GM23338 (cell line): ENCODE measurements at regions not wholly inside any gene's neighbourhood (a gene's known extent, or its start where the extent isn't known, plus 50 kb on each side); places are given as distances from the start of the nearest gene placed in this dataset.

ENCODE experiments used
- ATAC-seq: fragments of 200-7000 bp; cut with Tn5 transposase; 3 replicates; pipeline ENCODE4 v1.9.1; 2020
- DNase-seq: peaks from one replicate; pipeline ENCODE4 v3.0.0-alpha.2; 2015; ENCODE audit warnings: low spot score
- H2AFZ ChIP-seq: fragments of 200-600 bp; sonication (generic); 2 replicates; pipeline ENCODE4 v1.8.0; 2016; ENCODE audit warnings: antibody characterized with exemption, mild to moderate bottlenecking, moderate library complexity
- H3F3A ChIP-seq: fragments of 200-600 bp; sonication (generic); replicated peaks from 2 replicates; pipeline ENCODE4 v1.8.0; 2017; ENCODE audit warnings: antibody characterized with exemption, mixed run types, low read depth
- H3K27ac ChIP-seq: fragments of 200-600 bp; sonication (generic); 2 replicates; pipeline ENCODE4 v1.6.1; 2016; ENCODE audit warnings: low read depth
- H3K27me3 ChIP-seq: fragments of 200-600 bp; sonication (generic); 2 replicates; pipeline ENCODE4 v1.8.0; 2016; ENCODE audit warnings: mild to moderate bottlenecking, mixed run types, moderate library complexity; ENCODE audit not compliant: insufficient read depth
- H3K36me3 ChIP-seq: fragments of 200-600 bp; sonication (generic); 2 replicates; pipeline ENCODE4 v1.8.0; 2016; ENCODE audit warnings: mild to moderate bottlenecking; ENCODE audit not compliant: insufficient read depth
- H3K4me1 ChIP-seq: fragments of 200-600 bp; sonication (generic); 2 replicates; pipeline ENCODE4 v1.8.0; 2016; ENCODE audit warnings: mild to moderate bottlenecking, moderate library complexity; ENCODE audit not compliant: insufficient read depth
- H3K4me2 ChIP-seq: fragments of 200-600 bp; sonication (generic); 2 replicates; pipeline ENCODE4 v1.7.1; 2017; ENCODE audit warnings: mixed run types
- H3K4me3 ChIP-seq: fragments of 200-600 bp; sonication (generic); 2 replicates; pipeline ENCODE4 v1.6.1; 2016; ENCODE audit warnings: mixed run types
- H3K79me2 ChIP-seq: fragments of 200-600 bp; sonication (generic); replicated peaks from 2 replicates; pipeline ENCODE4 v1.8.0; 2017; ENCODE audit warnings: mild to moderate bottlenecking; ENCODE audit not compliant: insufficient read depth
- H3K9me2 ChIP-seq: fragments of 200-600 bp; sonication (generic); 2 replicates; pipeline ENCODE4 v1.8.0; 2017; ENCODE audit not compliant: insufficient read depth
- H4K20me1 ChIP-seq: fragments of 200-600 bp; sonication (generic); replicated peaks from 2 replicates; pipeline ENCODE4 v1.8.0; 2017; ENCODE audit warnings: mild to moderate bottlenecking; ENCODE audit not compliant: insufficient read depth
- H3K27ac Mint-ChIP-seq: 2 replicates; pipeline ENCODE4 v1.8.0; 2020; ENCODE audit warnings: inconsistent platforms, mild to moderate bottlenecking, moderate library complexity, mixed read lengths
- H3K27me3 Mint-ChIP-seq: 3 replicates; pipeline ENCODE4 v1.8.0; 2022; ENCODE audit warnings: low read depth, mild to moderate bottlenecking, moderate library complexity, mixed read lengths, inconsistent platforms; ENCODE audit not compliant: insufficient read depth, poor library complexity
- H3K36me3 Mint-ChIP-seq: 3 replicates; pipeline ENCODE4 v1.8.0; 2021; ENCODE audit warnings: low read depth, mild to moderate bottlenecking, inconsistent platforms, moderate library complexity, mixed read lengths
- H3K4me1 Mint-ChIP-seq: 3 replicates; pipeline ENCODE4 v1.8.0; 2020; ENCODE audit warnings: mild to moderate bottlenecking, inconsistent platforms, mixed read lengths
- H3K4me3 Mint-ChIP-seq: 3 replicates; pipeline ENCODE4 v1.8.0; 2021; ENCODE audit warnings: moderate library complexity, mild to moderate bottlenecking, inconsistent platforms, mixed read lengths
- H3K9me3 Mint-ChIP-seq: 3 replicates; pipeline ENCODE4 v1.8.0; 2020; ENCODE audit warnings: moderate library complexity, mild to moderate bottlenecking, inconsistent platforms, mixed read lengths
- CREB1 ChIP-seq: fragments of 250-450 bp; sonication (Bioruptor Pico); IDR thresholded peaks from 2 replicates; pipeline ENCODE4 v1.5.0; 2020; ENCODE audit warnings: low read depth, mild to moderate bottlenecking, moderate library complexity
- CTCF ChIP-seq, 2 experiments: fragments of 200-600 bp in 1 of 2; sonication (generic) in 1 of 2; conservative IDR thresholded peaks; 2 replicates each; pipeline versions ENCODE4 v1.5.1 to v1.6.1; 2016 to 2017; ENCODE audit warnings: antibody characterized with exemption in 2 of 2, low read depth in 2 of 2, mild to moderate bottlenecking in 2 of 2, moderate library complexity in 1 of 2
- EZH2 ChIP-seq: fragments of 200-600 bp; sonication (generic); IDR thresholded peaks from one replicate; pipeline ENCODE4 v1.8.0; 2017; ENCODE audit warnings: antibody characterized with exemption, mild to moderate bottlenecking, low read depth; ENCODE audit not compliant: unreplicated experiment
- EZH2phosphoT487 ChIP-seq: fragments of 200-600 bp; sonication (generic); IDR thresholded peaks from one replicate; pipeline ENCODE4 v1.8.1; 2018; ENCODE audit warnings: antibody characterized with exemption; ENCODE audit not compliant: unreplicated experiment
- JUNB ChIP-seq: IDR thresholded peaks from one replicate; pipeline ENCODE4 v1.6.1; 2016; ENCODE audit warnings: antibody characterized with exemption; ENCODE audit not compliant: unreplicated experiment
- NANOG ChIP-seq: IDR thresholded peaks from 2 replicates; pipeline ENCODE4 v1.6.1; 2016; ENCODE audit warnings: antibody characterized with exemption, borderline replicate concordance
- POLR2AphosphoS5 ChIP-seq: IDR thresholded peaks from 2 replicates; pipeline ENCODE4 v1.6.1; 2016; ENCODE audit warnings: antibody characterized with exemption, low read depth
- REST ChIP-seq: IDR thresholded peaks from one replicate; pipeline ENCODE4 v1.6.1; 2018; ENCODE audit warnings: antibody characterized with exemption; ENCODE audit not compliant: unreplicated experiment
- STAT1 ChIP-seq: IDR thresholded peaks from one replicate; pipeline ENCODE4 v1.6.1; 2016; ENCODE audit warnings: antibody characterized with exemption; ENCODE audit not compliant: unreplicated experiment
- ZNF114 ChIP-seq: fragments of 250-450 bp; sonication (Bioruptor Pico); IDR thresholded peaks from 2 replicates; pipeline ENCODE4 v1.5.0; 2020; ENCODE audit warnings: mild to moderate bottlenecking, moderate library complexity
- ZNF331 ChIP-seq: fragments of 250-450 bp; sonication (Bioruptor Pico); IDR thresholded peaks from 2 replicates; pipeline ENCODE4 v1.5.0; 2020; ENCODE audit warnings: low read depth, mild to moderate bottlenecking, moderate library complexity
- ZNF462 ChIP-seq: fragments of 250-450 bp; sonication (Bioruptor Pico); IDR thresholded peaks from 2 replicates; pipeline ENCODE4 v1.5.0; 2020; ENCODE audit warnings: mild to moderate bottlenecking, moderate library complexity
- TF ChIP-seq, protein P1 (sequence below): IDR thresholded peaks from 2 replicates; pipeline ENCODE4 v1.6.1; 2016; ENCODE audit warnings: antibody characterized with exemption

- ATAC-seq (no peak), DNase-seq (no peak)
- no peaks in the 10 kb centered on the region for H4K20me1 ChIP-seq
- no peaks in the 10 kb centered on the region for H3K9me2 ChIP-seq
- H3K79me2 ChIP-seq, result no peaks in the 10 kb centered on the region
- no peaks in the 10 kb centered on the region for H3K36me3 ChIP-seq
- H3K4me2 ChIP-seq, result no peak overlapping the region
- H3K27me3 ChIP-seq, result no peaks in the 10 kb centered on the region
- H2AFZ ChIP-seq, result peak overlapping the region; percentile 35; the same call in 1 of the 2 replicates
- TF ChIP-seq JUNB, result no peak
- no peak for TF ChIP-seq EZH2phosphoT487
- no peak for TF ChIP-seq CTCF (conservative IDR thresholded peaks at IDR 0.05; ENCODE audit: low read depth in 2 of 2)
- no peak for TF ChIP-seq NANOG
- TF ChIP-seq ZNF462 (CRISPR knock-in tag), result no peak
- TF ChIP-seq ZNF331, result no peak
- no peak for TF ChIP-seq STAT1
- no peak for TF ChIP-seq CREB1 (CRISPR knock-in tag)
- TF ChIP-seq, protein P1, sequence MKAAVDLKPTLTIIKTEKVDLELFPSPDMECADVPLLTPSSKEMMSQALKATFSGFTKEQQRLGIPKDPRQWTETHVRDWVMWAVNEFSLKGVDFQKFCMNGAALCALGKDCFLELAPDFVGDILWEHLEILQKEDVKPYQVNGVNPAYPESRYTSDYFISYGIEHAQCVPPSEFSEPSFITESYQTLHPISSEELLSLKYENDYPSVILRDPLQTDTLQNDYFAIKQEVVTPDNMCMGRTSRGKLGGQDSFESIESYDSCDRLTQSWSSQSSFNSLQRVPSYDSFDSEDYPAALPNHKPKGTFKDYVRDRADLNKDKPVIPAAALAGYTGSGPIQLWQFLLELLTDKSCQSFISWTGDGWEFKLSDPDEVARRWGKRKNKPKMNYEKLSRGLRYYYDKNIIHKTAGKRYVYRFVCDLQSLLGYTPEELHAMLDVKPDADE, result no peak
- TF ChIP-seq ZNF114, result no peak
- TF ChIP-seq EZH2, result no peak
- TF ChIP-seq REST, result no peak
- no peak for TF ChIP-seq POLR2AphosphoS5
- Mint-ChIP-seq H3K9me3 (peaks cover 4% of the 10 kb centered on the region; the same call in 1 of the 3 replicates), H3K36me3 (peaks cover 7% of the 10 kb centered on the region; the same call in 1 of the 3 replicates), H3K27ac (no peak overlapping the region), H3K4me1 (peaks cover 24% of the 10 kb centered on the region), H3K27me3 (peaks cover 2% of the 10 kb centered on the region), H3K4me3 (no peak overlapping the region)
- no peak overlapping the region for H3K4me3 ChIP-seq
- H3K4me1 ChIP-seq, result peaks cover 30% of the 10 kb centered on the region
- H3F3A ChIP-seq, result no peaks in the 10 kb centered on the region
- no peak overlapping the region for H3K27ac ChIP-seq
Measured at GRCh38 chr5:123881759-123882244, 369.8 kb downstream of the CSNK1G3 start.
